HCT116 (cell line): ENCODE measurements at regions not wholly inside any gene's neighbourhood (a gene's known extent, or its start where the extent isn't known, plus 50 kb on each side); places are given as distances from the start of the nearest gene placed in this dataset.

Experiments
- ATAC-seq: fragments of 200-7000 bp; cut with Tn5 transposase; 2 replicates; pipeline ENCODE4 v1.9.1; 2020; ENCODE audit warnings: mild to moderate bottlenecking, moderate library complexity
- BruUV-seq: library from RNA; stranded (reverse); fragments of 400-500 nt; replicated peaks from 2 replicates; lab custom pipeline; 2021; lab: Mats Ljungman, UMichigan
- CTCF ChIA-PET: fragments of 300-600 bp; sonication (Branson Sonifier 250); formaldehyde crosslinking; loops from one replicate; lab custom pipeline; 2021; ENCODE audit warnings: antibody characterized with exemption; lab: Charles Lee
- POLR2A ChIA-PET: fragments of 300-600, 350-600 bp; sonication (Branson Sonifier 250); formaldehyde crosslinking; loops from one replicate; lab custom pipeline; 2021; ENCODE audit warnings: antibody characterized with exemption; lab: Charles Lee
- RAD21 ChIA-PET, 2 experiments: fragments of 300-600 bp; sonication (Branson Sonifier 250); formaldehyde crosslinking; loops; one replicate each; lab custom pipeline; 2023; ENCODE audit warnings: low total read pairs in 2 of 2; ENCODE audit not compliant: uncharacterized antibody in 2 of 2, unreplicated experiment in 2 of 2, low non-redundant PET in 1 of 2; lab: Charles Lee
- DNase-seq: peaks from one replicate; pipeline ENCODE4 v3.0.0-alpha.2; 2010; ENCODE audit warnings: low read depth, low spot score
- H2AFZ ChIP-seq: fragments of 200-600 bp; shearing (Covaris generic), sonication (generic); 2 replicates; pipeline ENCODE4 v1.6.1; 2017; ENCODE audit warnings: low read depth, mixed run types, mixed read lengths, antibody characterized with exemption, low read length; ENCODE audit not compliant: poor library complexity, severe bottlenecking
- H3K27ac ChIP-seq: 2 replicates; pipeline ENCODE4 v1.5.1; 2012; ENCODE audit warnings: low read depth, low read length
- H3K27me3 ChIP-seq: fragments of 200-600 bp; sonication (generic); 2 replicates; pipeline ENCODE4 v1.6.1; 2016; ENCODE audit warnings: mixed run types, low read length, mixed read lengths; ENCODE audit not compliant: insufficient read depth
- H3K36me3 ChIP-seq, 2 experiments: fragments of 200-500 bp in 1 of 2; fragments of 200-600 bp in 1 of 2; sonication (Bioruptor generic) in 1 of 2; sonication (generic) in 1 of 2; 2 replicates each; pipeline versions ENCODE4 v1.5.1 to v1.6.1; 2014 to 2016; ENCODE audit warnings: low read length in 2 of 2, inconsistent platforms in 1 of 2, mixed read lengths in 1 of 2, mixed run types in 1 of 2; ENCODE audit not compliant: insufficient read depth in 2 of 2, control insufficient read depth in 1 of 2
- H3K4me1 ChIP-seq, 2 experiments: fragments of 200-600 bp in 1 of 2; sonication (generic) in 1 of 2; 2 replicates each; pipeline versions ENCODE4 v1.5.1 to v1.6.1; 2012 to 2017; ENCODE audit warnings: low read length in 2 of 2, inconsistent platforms in 1 of 2, mild to moderate bottlenecking in 1 of 2, mixed read lengths in 1 of 2, mixed run types in 1 of 2, moderate library complexity in 1 of 2; ENCODE audit not compliant: insufficient read depth in 2 of 2, control insufficient read depth in 1 of 2
- H3K4me2 ChIP-seq: fragments of 200-600 bp; sonication (generic); 2 replicates; pipeline ENCODE4 v1.6.1; 2017; ENCODE audit warnings: mixed run types, low read length, mixed read lengths
- H3K4me3 ChIP-seq, 2 experiments: fragments of 200-600 bp in 1 of 2; sonication (generic) in 1 of 2; replicated peaks in 1 of 2; 2 replicates each; pipeline ENCODE4 v1.5.1; 2011 to 2016; ENCODE audit warnings: low read length in 2 of 2, control low read depth in 1 of 2, low read depth in 1 of 2, mild to moderate bottlenecking in 1 of 2, mixed read lengths in 1 of 2, mixed run types in 1 of 2
- H3K79me2 ChIP-seq: fragments of 200-600 bp; sonication (generic); 2 replicates; pipeline ENCODE4 v1.6.1; 2017; ENCODE audit warnings: mild to moderate bottlenecking, mixed run types, low read length, moderate library complexity, mixed read lengths; ENCODE audit not compliant: insufficient read depth
- H3K9ac ChIP-seq: fragments of 200-600 bp; sonication (generic); 2 replicates; pipeline ENCODE4 v1.6.1; 2016; ENCODE audit warnings: low read length, mixed read lengths
- H3K9me2 ChIP-seq: fragments of 200-600 bp; sonication (generic), shearing (Covaris generic); 2 replicates; pipeline ENCODE4 v1.6.1; 2017; ENCODE audit warnings: mixed run types, mild to moderate bottlenecking, moderate library complexity; ENCODE audit not compliant: insufficient read depth
- H3K9me3 ChIP-seq, 2 experiments: fragments of 200-500 bp in 1 of 2; fragments of 200-600 bp in 1 of 2; sonication (Bioruptor generic) in 1 of 2; sonication (generic) in 1 of 2; 2 replicates each; pipeline ENCODE4 v1.6.1; 2014 to 2017; ENCODE audit warnings: low read length in 2 of 2, mixed read lengths in 2 of 2, inconsistent platforms in 1 of 2, low read depth in 1 of 2, mild to moderate bottlenecking in 1 of 2, mixed run types in 1 of 2, moderate library complexity in 1 of 2; ENCODE audit not compliant: control insufficient read depth in 1 of 2, insufficient read depth in 1 of 2
- H4K20me1 ChIP-seq: fragments of 200-600 bp; sonication (generic), shearing (Covaris generic); 2 replicates; pipeline ENCODE4 v1.6.1; 2017; ENCODE audit warnings: mixed run types, mild to moderate bottlenecking, moderate library complexity; ENCODE audit not compliant: insufficient read depth
- CTCF ChIP-seq, 3 experiments: fragments of 200-600 bp in 1 of 3; sonication (generic) in 1 of 3; IDR thresholded peaks in 2 of 3; conservative IDR thresholded peaks in 1 of 3; 2 replicates each; pipeline ENCODE4 v1.5.1; 2012 to 2017; ENCODE audit warnings: low read depth in 2 of 3, low read length in 2 of 3, antibody characterized with exemption in 1 of 3, borderline replicate concordance in 1 of 3, control low read depth in 1 of 3, mild to moderate bottlenecking in 1 of 3, mixed read lengths in 1 of 3, mixed run types in 1 of 3, moderate library complexity in 1 of 3; ENCODE audit not compliant: insufficient read depth in 1 of 3
- EZH2phosphoT487 ChIP-seq: fragments of 200-600 bp; IDR thresholded peaks from 2 replicates; pipeline ENCODE4 v1.6.1; 2018; ENCODE audit warnings: antibody characterized with exemption, borderline replicate concordance
- FOSL1 ChIP-seq: IDR thresholded peaks from 2 replicates; pipeline ENCODE4 v1.6.1; 2012; ENCODE audit warnings: low read depth
- JUND ChIP-seq: IDR thresholded peaks from 2 replicates; pipeline ENCODE4 v1.6.1; 2012
- RAD21 ChIP-seq: IDR thresholded peaks from 2 replicates; pipeline ENCODE4 v1.6.1; 2012; ENCODE audit warnings: low read depth, mild to moderate bottlenecking
- SIN3A ChIP-seq: IDR thresholded peaks from 2 replicates; pipeline ENCODE4 v1.6.1; 2012; ENCODE audit warnings: low read depth
- SP1 ChIP-seq: IDR thresholded peaks from 2 replicates; pipeline ENCODE4 v1.6.1; 2012; ENCODE audit warnings: low read depth
- SRF ChIP-seq: IDR thresholded peaks from 2 replicates; pipeline ENCODE4 v1.6.1; 2012; ENCODE audit warnings: low read depth
- ZBTB33 ChIP-seq: IDR thresholded peaks from 2 replicates; pipeline ENCODE4 v1.6.1; 2011; ENCODE audit warnings: mild to moderate bottlenecking, low read length, moderate library complexity; ENCODE audit not compliant: insufficient replicate concordance; ENCODE audit errors: extremely low read depth
- intact Hi-C: fragments of 100-400 bp; cut with micrococcal nuclease; formaldehyde crosslinking; loops from 2 replicates; pipeline ENCODE4 v1.10.0; 2022

GRCh38 chr4:149952716-149953115 is 125.5 kb upstream of the DCLK2 start (continued):
- TF ChIP-seq EZH2phosphoT487: no peak
- no peak for TF ChIP-seq CTCF (IDR thresholded peaks at IDR 0.05 in 2 of 3, conservative IDR thresholded peaks at IDR 0.05 in 1 of 3; ENCODE audit: borderline replicate concordance in 1 of 3, insufficient read depth in 1 of 3, low read depth in 2 of 3, low read length in 2 of 3)

- no peak for DNase-seq
- H3K4me1 ChIP-seq: no peaks in the 10 kb centered on the region
- no peaks in the 10 kb centered on the region for H3K9me3 ChIP-seq
- intact Hi-C loops: no loop called here
- H3K4me3 ChIP-seq: no peak overlapping the region
- no peak overlapping the region for H3K27ac ChIP-seq
- H3K4me2 ChIP-seq: no peak overlapping the region
- no peaks in the 10 kb centered on the region for H3K36me3 ChIP-seq
- no peaks in the 10 kb centered on the region for H4K20me1 ChIP-seq
- BruUV-seq: no TSS peak
- ChIA-PET POLR2A (no interaction called here), CTCF (no interaction called here)
- no peak overlapping the region for H2AFZ ChIP-seq
- no peaks in the 10 kb centered on the region for H3K27me3 ChIP-seq
- H3K79me2 ChIP-seq: no peaks in the 10 kb centered on the region
- TF ChIP-seq FOSL1: no peak
- 0 out of 2 replicates have a peak, but pooled peaks have one; percentile 10 for TF ChIP-seq SRF
- TF ChIP-seq, all 23 proteins: peak for 1
- H3K9me2 ChIP-seq: no peaks in the 10 kb centered on the region
- RAD21 ChIA-PET: no interaction called here
- no peak overlapping the region for H3K9ac ChIP-seq
- no peak for ATAC-seq
Measured at GRCh38 chr4:149955780-149956390, 122.4 kb upstream of the DCLK2 start.

GRCh38 chr4:149956678-149957077 is 121.6 kb upstream of the DCLK2 start:
- Histone ChIP-seq H3K9ac (no peak overlapping the region), H2AFZ (no peak overlapping the region), H3K36me3 (no peaks in the 10 kb centered on the region), H3K27ac (no peak overlapping the region), H3K27me3 (no peaks in the 10 kb centered on the region), H3K4me1 (peaks cover 0 to 3% of the 10 kb centered on the region in 2 experiments; a peak in 2 of 4 replicates), H3K9me2 (no peaks in the 10 kb centered on the region), H3K9me3 (no peaks in the 10 kb centered on the region), H4K20me1 (no peaks in the 10 kb centered on the region), H3K4me3 (no peak overlapping the region), H3K79me2 (no peaks in the 10 kb centered on the region), H3K4me2 (no peak overlapping the region)
- no peak for DNase-seq
- intact Hi-C loops: no loop called here
- ATAC-seq: no peak
- ChIA-PET POLR2A (no interaction called here), RAD21 (no interaction called here), CTCF (no interaction called here)
- BruUV-seq: no TSS peak
- no peak for TF ChIP-seq ZBTB33
- TF ChIP-seq CTCF (IDR thresholded peaks at IDR 0.05 in 2 of 3, conservative IDR thresholded peaks at IDR 0.05 in 1 of 3; ENCODE audit: borderline replicate concordance in 1 of 3, insufficient read depth in 1 of 3, low read depth in 2 of 3, low read length in 2 of 3): no peak
- no peak for TF ChIP-seq SP1
- TF ChIP-seq JUND: no peak
- no peak for TF ChIP-seq SIN3A
- TF ChIP-seq RAD21: no peak
